ENCODE measurements at regions not wholly inside any gene's neighbourhood (a gene's known extent, or its start where the extent isn't known, plus 50 kb on each side); places are given as distances from the start of the nearest gene placed in this dataset.

DNA sequence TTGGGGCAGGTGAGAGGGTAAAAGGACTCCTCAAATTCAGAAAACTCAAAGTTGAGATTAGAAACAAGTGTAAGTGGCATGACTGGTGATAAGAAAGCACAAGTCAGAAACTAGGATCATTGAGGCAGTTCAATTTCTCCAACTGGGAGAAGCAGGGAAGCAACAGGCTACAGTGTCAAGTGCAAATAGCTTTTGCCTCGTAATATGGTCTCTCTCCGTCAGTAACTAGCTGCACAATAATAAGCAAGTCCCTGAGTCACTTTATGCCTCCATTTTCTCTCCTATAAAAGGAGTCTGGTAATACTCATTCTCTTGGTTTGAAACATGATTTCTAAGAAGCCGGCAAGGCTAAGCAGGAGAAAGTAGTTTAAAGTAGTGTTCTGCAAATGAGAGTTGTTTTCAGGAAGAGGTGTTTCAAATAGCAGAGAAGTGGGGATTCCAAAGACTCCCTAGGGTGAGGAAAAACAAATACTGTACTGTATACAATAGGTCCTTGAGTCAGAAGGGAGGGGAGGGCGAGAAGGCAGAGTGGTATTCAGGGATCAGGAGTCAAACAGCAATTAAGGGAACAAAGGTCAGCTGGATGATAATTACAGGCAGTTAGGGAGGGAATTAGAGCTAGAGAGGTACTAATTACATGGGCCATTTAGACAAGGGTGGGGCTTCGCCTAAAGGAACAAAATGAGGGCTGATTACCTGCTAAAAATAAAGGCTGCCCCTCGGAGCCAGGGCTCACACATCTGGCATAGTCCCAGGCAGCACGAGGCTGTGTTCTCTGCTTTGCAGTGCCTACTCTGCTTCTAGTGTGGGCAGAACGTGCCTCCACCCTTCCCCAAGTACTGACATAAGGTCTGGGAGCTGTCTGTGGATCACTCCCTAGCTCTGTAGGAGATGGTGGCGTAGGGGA lies 96.0 kb upstream of the BDNF start:
- ChIA-PET CTCF (ENCODE audit: partially characterized antibody) (interaction anchor here (0.7 to 1.3 kb wide), 4 partner anchors 16 to 787 kb away, joined by 3 to 5 read pairs (median 4); no protein-coding TSS in a partner anchor), POLR2A (ENCODE audit: partially characterized antibody) (interaction anchor here (0.7 kb wide), 1 partner anchor 79 kb away, joined by 4 read pairs; no protein-coding TSS in a partner anchor)
- Histone ChIP-seq H3K79me1 (ENCODE audit: low read depth, low read length) (no peaks in the 10 kb centered on the region), H2BK20ac (ENCODE audit: low read length) (no peak overlapping the region), H3K9me3 (ENCODE audit: insufficient read depth in 2 of 2, low read depth in 1 of 2, low read length in 1 of 2) (peaks cover 0 to 2% of the 10 kb centered on the region in 2 experiments; a peak in 1 of 4 replicates), H3K56ac (replicated peaks; ENCODE audit: insufficient read length, low read depth, low read length) (no peak overlapping the region), H2BK15ac (ENCODE audit: low read length) (no peak overlapping the region), H3K9ac (replicated peaks in 1 of 4; ENCODE audit: extremely low read depth in 1 of 4, low read depth in 3 of 4, low read length in 3 of 4) (no peak overlapping the region), H4K8ac (ENCODE audit: extremely low read depth, insufficient read depth, low read length) (no peak overlapping the region; the same call in 1 of the 2 replicates), H3K4me3 (ENCODE audit: extremely low read depth in 1 of 4, insufficient read depth in 2 of 4, low read depth in 3 of 4, low read length in 4 of 4) (peak overlapping the region in 1 of 4 experiments; percentile 14; a peak in 1 of 8 replicates), H2AFZ (ENCODE audit: low read length) (no peak overlapping the region), H2BK12ac (ENCODE audit: low read depth, low read length) (peak overlapping the region; percentile 62; the same call in 1 of the 2 replicates), H3K27ac (ENCODE audit: low read depth, low read length) (no peak overlapping the region), H2BK120ac (replicated peaks; ENCODE audit: low read depth, low read length) (no peak overlapping the region), H4K91ac (replicated peaks; ENCODE audit: insufficient read length, low read length) (no peak overlapping the region), H3K79me2 (ENCODE audit: control insufficient read depth in 1 of 2, insufficient read depth in 2 of 2, low read length in 2 of 2) (no peaks in the 10 kb centered on the region), H3K36me3 (ENCODE audit: control insufficient read depth in 2 of 4, insufficient read depth in 4 of 4, low read length in 3 of 4) (no peaks in the 10 kb centered on the region), H3K27me3 (replicated peaks in 1 of 4; ENCODE audit: control insufficient read depth in 3 of 4, extremely low read depth in 1 of 4, insufficient read depth in 3 of 4, low read length in 3 of 4) (peaks cover 1 to 12% (median 7%) of the 10 kb centered on the region in 4 experiments; a peak in 5 of 7 replicates), H3K23me2 (ENCODE audit: low read depth, low read length) (peaks cover 1% of the 10 kb centered on the region; the same call in 1 of the 2 replicates), H3K18ac (ENCODE audit: extremely low read depth, low read length) (no peak overlapping the region; the same call in 1 of the 2 replicates), H3K4me2 (ENCODE audit: insufficient read depth in 1 of 2, low read depth in 2 of 2, low read length in 2 of 2) (peak overlapping the region; percentile 50 to 53), H3K23ac (ENCODE audit: insufficient read length) (no peak overlapping the region), H3K14ac (ENCODE audit: insufficient read length) (no peak overlapping the region), H3K4ac (replicated peaks; ENCODE audit: insufficient read length, low read depth, low read length) (no peak overlapping the region), H2AK5ac (ENCODE audit: low read depth, low read length) (no peak overlapping the region), H4K20me1 (replicated peaks in 1 of 2; ENCODE audit: control insufficient read depth in 1 of 2, insufficient read depth in 2 of 2, low read length in 2 of 2) (no peaks in the 10 kb centered on the region), H4K5ac (ENCODE audit: insufficient read length, low read depth, low read length) (no peak overlapping the region), H2BK5ac (ENCODE audit: low read depth, low read length) (no peak overlapping the region), H3K4me1 (replicated peaks in 1 of 4; ENCODE audit: control insufficient read depth in 3 of 4, insufficient read depth in 4 of 4, low read length in 3 of 4) (peaks cover 4 to 9% (median 6%) of the 10 kb centered on the region in 4 experiments; a peak in 5 of 7 replicates)
- TF ChIP-seq CBX8 (IDR thresholded peaks at IDR 0.05; ENCODE audit: borderline replicate concordance, low read depth, low read length), result no peak
- TF ChIP-seq KDM5A (IDR thresholded peaks at IDR 0.05; ENCODE audit: low read length), result no peak
- peak; percentile 80 for TF ChIP-seq NANOG (IDR thresholded peaks at IDR 0.05; ENCODE audit: insufficient read depth, low read depth, low read length, poor library complexity, severe bottlenecking)
- TF ChIP-seq, protein P1, sequence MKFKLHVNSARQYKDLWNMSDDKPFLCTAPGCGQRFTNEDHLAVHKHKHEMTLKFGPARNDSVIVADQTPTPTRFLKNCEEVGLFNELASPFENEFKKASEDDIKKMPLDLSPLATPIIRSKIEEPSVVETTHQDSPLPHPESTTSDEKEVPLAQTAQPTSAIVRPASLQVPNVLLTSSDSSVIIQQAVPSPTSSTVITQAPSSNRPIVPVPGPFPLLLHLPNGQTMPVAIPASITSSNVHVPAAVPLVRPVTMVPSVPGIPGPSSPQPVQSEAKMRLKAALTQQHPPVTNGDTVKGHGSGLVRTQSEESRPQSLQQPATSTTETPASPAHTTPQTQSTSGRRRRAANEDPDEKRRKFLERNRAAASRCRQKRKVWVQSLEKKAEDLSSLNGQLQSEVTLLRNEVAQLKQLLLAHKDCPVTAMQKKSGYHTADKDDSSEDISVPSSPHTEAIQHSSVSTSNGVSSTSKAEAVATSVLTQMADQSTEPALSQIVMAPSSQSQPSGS (IDR thresholded peaks at IDR 0.05; ENCODE audit: low read length), result no peak
- TF ChIP-seq, protein P2, sequence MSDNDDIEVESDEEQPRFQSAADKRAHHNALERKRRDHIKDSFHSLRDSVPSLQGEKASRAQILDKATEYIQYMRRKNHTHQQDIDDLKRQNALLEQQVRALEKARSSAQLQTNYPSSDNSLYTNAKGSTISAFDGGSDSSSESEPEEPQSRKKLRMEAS (IDR thresholded peaks at IDR 0.05), result peak; percentile 49; the same call in 1 of the 2 replicates
- peak; percentile 78 for FAIRE-seq
- peak; percentile 47 to 69 for DNase-seq (ENCODE audit: low read depth in 1 of 2, low spot score in 2 of 2)
- 46% methylated on average over 9 of the region's 9 CpGs; no CpG with 5 or more reads in 1 of the 2 experiments for WGBS, 2 experiments (ENCODE audit: extremely low coverage in 1 of 2, insufficient coverage in 1 of 2, insufficient read length in 1 of 2, insufficient replicate concordance in 2 of 2, low coverage in 1 of 2, low lambda C conversion rate in 2 of 2, missing lambda C conversion rate in 1 of 2)
